ENCODE measurements at regions not wholly inside any gene's neighbourhood (a gene's known extent, or its start where the extent isn't known, plus 50 kb on each side); places are given as distances from the start of the nearest gene placed in this dataset.
"Not testable (repeated sequence)": the region's sequence is repeated elsewhere in the genome, so short reads cannot be mapped to it uniquely, and the experiment has no call there.

DNA sequence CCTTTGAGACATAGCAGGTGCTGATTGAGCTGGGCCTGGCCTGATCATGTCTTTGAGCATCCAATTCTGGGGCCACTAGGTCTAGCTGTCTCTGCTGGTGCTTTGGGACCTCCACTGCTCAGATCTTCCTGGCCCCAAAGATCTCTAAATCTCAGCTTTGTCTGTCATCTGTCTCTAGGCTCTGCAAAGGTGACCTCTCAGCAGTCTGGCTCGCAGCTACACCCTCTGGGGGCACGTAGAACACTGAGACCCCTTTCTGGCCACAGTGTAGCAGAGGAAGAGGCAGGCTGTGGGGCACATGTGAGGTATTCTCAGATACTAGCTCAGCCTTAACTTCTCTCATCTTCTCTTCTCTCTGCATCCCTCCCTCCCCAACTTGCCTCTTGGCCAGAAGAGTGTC, 298.1 kb upstream of the PLGLB1 start:
- DNase-seq, result not testable (repeated sequence)

DNA sequence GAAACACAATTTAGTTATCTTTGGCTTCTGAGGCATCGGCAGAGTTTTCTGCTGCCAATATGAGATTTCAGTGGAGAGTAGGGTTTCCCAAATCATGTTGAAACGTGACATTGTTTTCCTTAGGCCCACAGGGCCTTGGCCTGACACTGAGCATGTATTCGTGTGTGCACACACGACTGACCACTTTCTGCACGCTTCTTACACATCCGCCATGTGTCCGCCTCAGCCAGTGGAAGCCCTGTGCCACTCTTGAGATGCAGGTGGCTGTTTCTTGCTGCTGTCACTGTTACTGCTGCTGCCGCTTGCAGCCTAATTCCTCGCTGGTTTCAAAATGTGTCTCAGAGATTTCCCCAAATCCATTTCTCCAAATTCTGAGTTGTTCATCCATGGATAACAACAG, 299.6 kb upstream of the PLGLB1 start:
- not testable (repeated sequence) for DNase-seq

DNA sequence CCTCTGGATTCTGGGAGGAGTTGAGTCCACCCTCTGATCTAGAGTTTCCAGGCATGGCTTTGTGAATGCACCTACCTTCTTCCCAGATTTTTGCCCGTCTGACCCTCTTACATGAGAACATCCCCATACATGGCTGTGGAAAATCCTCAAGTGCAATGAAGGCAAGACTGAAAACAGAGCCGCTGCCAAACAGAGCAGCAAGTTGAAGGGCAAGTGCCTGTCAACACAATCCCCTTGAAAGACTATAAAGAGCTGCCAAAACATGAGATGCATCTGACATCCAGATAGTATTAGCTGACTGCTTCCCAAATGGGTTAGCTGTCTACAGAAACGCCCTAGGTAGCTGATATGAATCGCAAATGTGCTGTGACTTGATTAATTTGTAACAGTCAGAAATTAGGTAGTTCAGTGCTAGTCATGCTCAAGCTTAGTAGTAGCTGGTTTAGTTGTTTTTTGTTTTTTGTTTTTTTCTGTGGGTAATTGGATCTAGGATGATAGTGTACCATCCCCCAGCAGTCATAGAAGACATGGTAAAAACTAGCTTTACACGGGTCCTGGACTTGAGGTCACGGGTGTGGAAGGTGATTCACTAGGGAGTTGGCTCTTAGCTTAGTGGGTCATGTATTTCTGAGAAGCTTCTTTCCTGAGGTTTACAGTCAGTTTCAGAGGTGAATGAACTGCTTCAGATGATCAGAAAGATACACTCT, 302.8 kb upstream of the PLGLB1 start:
- DNase-seq, result peak in 1 of 5 experiments; percentile 71

DNA sequence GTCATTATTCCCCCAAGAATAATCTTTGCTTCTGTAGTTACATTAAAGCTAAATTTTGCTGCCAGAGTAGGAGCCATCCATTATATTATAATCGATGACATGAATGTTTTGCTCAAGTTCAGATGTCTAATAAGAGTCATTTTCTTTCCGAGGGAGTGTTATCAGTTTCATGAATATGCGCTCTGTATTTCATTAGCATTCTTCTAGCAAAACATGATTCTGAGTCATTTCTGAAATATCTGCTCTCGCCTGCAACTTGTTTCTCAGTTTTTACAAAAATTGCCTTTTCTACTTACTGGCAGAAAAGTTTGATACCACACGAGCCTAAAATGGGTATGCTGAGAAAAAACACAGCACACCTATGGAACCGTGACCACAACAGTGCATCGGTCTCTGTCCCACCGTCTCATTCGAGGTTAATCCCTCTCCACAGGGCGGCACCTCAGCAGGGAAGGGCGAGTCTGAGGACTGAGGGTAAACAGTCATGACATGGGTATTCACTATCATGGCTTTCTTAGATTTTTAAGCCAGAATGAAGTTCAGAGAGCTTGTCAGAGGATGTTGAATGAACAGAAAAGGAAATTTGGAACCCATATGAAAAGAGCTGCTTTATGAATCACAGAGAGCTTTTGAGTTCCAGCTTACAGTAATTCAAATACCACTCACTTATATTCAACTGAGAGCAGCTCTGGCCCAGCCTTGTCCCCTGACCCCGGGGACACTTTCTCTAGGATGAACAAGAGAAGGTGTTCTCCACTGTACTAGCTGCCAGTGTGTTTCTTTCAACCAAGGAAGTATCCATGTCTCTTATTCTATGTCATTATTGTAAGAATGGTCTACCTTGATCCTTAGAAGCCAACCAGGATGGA, 303.6 kb upstream of the PLGLB1 start:
- DNase-seq, result peak in 1 of 5 experiments; percentile 17

DNA sequence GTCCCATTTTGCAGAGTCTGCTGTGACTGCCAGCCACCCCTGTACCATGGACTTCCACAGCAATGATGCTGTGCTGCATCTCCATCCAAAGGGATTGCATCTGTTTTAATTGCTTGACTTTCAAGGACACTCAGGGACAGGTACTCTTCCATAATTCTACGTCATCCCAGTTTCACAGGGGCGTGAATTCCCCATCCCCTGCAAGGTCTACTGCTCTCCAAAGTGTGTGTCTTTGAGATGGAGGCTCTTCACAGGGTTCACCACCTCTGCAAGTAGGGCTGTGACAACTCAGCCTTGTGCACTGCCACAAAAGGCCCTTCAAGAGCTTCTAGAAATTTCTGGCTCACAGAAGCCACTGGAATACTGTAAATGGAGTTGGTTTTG, 304.3 kb upstream of the PLGLB1 start:
- not testable (repeated sequence) for DNase-seq

DNA sequence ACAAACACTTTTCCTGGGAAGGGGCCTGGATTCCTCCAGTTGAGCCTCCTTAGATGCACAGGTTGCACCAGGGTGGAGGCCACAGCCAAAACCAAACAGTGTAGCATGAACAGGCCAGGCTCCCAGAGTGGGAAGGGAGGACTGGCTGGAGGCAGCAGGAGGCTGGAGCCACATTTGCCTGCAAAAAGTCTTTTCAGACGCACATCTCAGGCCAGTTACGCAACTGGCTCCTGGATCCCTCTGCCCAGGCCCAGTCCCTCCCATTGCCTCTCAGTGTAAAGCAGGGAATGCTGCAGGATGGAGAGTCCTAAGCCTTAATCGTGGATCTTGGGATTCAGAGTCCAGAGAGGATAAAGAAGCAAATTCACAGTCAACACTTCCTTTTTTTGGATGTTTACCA, 305.1 kb upstream of the PLGLB1 start:
- not testable (repeated sequence) for DNase-seq

DNA sequence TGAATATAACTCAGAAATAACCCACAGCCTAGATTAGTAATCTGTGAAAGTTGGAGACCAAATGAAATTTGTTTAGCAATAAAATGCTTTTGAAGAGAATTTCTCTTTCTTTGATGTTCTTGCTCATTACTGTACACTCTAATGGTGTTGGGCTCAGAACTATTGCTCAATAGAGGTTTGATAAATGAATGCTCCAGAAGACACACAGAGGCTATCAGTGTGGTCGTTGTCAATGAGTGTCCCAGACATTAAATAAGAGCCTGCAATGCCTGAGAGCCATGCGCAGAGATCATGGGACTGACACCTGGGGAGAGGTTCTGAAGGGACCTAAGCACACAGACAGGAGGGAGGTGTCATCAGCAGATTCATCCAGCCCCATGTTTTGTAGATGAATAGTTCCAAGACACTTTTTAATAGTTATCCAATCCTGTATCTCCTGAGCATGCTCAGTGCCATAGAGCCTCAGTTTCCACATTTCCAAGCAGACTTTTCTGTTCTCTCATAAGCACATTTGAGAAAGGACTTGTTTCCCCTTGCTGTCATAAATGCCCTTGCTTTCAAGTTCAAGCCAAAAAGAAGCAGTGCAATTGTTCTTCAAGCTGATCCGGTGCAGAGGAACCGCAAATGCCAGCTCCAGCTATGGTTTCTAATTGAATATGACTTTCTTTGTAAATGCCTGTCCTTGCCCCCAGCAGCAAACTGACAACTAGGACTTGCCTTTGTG, 306.2 kb upstream of the PLGLB1 start:
- peak in 1 of 5 experiments; percentile 70 for DNase-seq

DNA sequence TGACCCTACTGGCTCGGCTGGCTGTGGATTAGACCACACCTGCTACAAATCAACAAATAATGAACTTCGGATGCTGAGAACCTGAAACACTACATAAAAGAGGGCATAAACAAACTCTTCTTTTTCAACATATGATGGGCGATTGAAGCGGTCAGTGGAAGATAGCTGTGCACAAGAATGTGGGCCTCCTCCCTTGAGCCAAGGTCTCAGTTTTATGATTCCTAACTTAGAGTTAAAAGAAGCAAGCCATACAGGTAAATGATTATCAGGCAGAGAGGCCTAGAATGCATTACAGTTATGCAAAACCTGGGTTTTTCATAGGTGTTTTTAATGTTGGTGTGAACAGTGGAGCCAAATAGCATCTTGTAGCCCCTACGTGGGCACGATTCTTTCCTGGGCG, 307.9 kb upstream of the PLGLB1 start:
- not testable (repeated sequence) for DNase-seq

DNA sequence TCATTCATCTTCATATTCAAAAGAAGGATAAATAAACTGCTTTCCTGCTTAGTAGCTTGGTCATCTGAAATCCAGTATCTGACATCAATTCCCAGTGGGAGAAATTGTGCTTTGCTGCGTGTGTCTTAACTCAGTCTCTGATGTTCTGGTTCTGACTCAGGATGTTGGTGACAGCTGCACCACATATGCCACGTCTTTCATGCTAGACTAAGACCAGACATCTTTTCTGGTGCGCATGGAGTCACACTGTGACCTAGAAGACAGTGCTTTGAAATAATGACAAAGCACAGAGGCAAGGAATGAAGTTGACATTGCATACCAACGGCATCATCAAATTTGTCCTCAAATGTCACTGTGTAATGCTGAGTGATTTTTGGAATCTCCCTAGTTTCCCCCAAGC, 308.8 kb upstream of the PLGLB1 start:
- not testable (repeated sequence) for DNase-seq

DNA sequence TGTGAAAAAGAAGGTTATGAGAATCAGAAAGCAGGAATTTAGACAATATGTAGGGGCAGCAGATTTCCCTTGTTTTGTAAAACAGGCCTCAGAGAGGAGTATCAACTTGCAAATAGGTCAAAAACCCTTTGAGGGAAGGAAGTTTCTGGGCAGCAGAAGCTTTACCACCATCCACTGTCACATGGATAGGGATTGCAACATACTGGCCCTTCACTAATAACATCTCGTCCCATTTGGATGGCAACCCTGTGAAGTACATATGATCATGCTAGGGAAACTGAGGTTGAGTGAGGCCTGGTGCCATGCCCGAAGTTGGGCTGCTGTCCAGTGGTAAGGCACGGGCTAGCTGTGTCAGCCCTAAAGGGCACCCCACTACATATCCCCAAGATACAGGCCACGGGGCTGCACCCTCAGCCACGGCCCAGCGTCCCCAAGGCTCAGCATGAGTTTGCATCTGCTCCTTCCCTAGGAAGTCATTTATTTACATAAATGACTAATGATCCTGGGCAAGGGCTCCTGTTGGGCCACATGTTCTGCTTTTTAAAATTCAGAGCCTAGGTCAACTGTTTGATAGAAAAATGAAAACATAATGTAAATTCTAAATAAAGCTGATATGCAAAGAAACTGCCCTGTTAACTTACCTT, 310.4 kb upstream of the PLGLB1 start:
- not testable (repeated sequence) for DNase-seq

DNA sequence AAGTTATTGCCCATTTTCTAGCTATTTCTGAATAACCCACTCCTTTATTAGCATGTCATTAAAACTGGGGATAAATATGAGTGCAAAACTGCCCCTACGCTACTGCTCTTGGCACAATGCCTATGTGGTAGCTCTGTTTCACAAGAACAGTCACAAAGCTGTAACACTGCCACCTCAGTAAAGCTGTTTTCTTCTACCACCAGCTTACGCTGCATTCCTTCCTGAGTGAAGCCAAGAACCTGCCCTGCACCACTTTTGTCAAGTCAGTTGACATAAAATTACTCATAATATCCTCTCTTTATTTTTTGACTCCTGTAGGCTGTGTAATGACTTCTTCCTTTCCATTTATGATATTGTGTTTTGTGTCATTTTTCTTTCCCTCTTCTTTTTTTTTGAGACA, 313.2 kb upstream of the PLGLB1 start:
- DNase-seq, result not testable (repeated sequence)

DNA sequence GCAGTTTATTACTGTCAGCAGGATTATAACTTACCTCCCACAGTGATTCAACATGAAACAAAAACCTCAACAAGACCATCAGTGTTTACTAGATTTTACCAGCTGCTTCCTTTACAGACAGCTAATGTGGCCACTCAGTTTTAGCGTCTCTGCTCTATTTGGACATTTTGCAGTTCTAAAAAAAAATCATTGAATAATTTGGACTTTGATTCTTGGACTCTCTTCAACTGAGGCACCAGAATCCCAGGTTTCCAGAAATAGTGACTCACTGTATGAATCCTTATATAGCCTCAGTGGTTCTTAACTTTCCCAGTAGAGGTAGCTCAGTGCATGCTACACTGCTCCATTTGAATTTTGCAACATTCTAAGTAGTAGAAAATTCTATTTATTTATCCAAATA, 317.4 kb upstream of the PLGLB1 start:
- DNase-seq, result peak in 1 of 5 experiments; percentile 53

DNA sequence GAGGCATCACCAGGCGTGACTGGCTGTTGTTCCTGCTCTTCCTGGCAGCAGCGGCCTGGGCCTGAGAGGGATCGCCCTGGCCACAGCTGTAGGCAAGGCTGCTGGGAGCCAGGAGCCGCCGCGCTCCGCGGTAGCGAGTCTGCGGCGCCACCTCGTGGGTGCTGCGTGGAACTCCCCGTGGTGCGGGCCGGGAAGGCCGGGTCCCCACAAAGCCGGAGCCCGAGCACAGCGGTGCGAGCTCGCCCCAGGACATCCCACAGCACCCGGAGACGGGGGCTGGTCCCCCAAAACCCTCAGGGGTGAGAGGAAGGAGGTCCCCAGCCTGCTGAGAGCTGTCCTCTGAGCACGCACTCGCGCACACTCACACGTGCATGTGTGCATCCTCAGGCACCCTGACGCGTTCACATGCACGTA, 320.0 kb upstream of the PLGLB1 start:
- DNase-seq, result peak; percentile 7 to 60 (median 29)

DNA sequence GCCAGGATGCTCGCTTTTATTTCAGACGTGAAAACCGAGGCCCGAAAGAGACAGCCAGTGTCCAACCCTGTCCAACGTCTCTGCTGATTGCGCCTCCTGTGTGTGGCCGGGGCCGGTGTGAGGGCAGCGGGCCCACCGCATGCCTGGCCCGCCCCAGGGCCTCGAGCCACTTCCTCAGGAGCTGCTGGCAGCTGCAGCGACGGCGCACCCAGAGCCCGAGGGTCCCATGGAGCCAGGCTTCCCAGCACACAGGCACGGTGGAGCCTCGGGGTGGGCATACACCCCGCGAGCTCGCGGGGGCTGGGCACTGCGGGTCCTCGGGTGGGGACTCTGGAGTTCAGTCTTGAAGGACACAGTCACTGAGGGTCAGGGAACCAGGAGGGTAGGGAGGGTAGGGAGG, 320.5 kb upstream of the PLGLB1 start:
- not testable (repeated sequence) for DNase-seq

DNA sequence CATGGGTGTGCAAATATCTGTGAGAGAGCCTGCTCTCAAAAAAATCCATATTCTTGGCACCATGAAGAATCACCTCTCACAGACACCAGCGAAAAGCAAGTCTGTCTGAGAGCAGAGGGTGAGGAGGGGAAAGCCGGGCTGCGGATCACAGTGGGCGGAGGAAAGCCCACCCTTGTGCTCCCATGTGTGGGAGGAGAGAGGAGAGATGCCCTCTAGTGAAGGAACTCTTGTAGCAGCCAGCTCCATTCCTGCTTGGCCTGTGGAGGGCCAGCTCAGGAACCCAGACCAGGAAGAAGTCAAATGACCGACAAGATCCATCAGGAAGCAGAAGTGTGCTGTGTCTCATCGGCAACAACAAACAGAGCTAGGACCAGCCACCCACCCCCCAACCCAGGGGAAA, 321.7 kb upstream of the PLGLB1 start:
- DNase-seq, result not testable (repeated sequence)

DNA sequence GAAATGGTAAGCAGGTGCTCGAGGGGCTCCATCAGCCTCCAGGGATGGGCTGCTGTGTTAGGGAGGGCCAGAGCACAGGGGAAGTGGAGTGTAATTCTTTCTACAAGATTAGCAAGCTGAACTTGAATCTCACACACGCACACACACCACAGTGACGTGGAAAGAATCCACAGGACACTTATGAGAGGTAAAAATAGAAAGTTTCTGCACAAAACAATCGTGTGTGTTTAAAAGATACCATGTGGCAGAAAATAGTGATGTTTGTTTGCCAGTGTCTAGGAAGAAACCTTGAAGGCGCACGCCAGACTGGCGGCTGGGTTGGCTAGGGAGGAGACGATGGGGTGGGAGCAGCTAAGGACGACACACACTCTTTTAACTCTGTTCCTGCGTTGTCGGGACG, 323.6 kb upstream of the PLGLB1 start:
- DNase-seq, result peak in 1 of 5 experiments; percentile 25

DNA sequence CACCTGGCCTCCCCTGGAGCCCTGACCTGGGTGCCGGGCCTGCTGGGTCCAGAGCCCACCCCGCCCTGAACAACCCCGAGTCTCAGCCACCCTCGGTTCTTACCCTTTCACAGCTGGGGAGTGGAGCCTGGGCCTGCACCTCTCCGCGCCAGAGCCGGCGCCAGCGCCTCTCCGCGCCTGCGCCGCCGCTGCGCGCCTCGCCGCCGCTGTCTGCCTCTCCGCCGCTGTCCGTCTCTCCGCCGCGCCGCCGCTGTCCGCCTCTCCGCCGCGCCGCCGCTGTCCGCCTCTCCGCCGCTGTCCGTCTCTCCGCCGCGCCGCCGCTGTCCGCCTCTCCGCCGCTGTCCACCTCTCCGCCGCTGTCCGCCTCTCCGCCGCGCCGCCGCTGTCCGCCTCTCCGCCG, 326.9 kb upstream of the PLGLB1 start:
- not testable (repeated sequence) for DNase-seq

DNA sequence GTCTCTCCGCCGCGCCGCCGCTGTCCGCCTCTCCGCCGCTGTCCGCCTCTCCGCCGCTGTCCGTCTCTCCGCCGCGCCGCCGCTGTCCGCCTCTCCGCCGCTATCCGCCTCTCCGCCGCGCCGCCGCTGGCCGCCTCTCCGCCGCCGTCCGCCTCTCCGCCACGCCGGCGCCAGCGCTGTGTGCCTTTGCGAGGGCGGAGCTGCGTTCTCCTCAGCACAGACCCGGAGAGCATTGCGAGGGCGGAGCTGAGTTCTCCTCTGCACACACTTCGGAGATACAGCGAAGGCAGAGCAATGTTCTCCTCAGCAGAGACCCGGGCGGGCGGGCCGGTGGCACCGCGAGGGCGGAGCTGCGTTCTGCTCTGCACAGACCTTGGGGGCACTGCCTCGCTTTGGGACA, 327.4 kb upstream of the PLGLB1 start:
- not testable (repeated sequence) for DNase-seq

DNA sequence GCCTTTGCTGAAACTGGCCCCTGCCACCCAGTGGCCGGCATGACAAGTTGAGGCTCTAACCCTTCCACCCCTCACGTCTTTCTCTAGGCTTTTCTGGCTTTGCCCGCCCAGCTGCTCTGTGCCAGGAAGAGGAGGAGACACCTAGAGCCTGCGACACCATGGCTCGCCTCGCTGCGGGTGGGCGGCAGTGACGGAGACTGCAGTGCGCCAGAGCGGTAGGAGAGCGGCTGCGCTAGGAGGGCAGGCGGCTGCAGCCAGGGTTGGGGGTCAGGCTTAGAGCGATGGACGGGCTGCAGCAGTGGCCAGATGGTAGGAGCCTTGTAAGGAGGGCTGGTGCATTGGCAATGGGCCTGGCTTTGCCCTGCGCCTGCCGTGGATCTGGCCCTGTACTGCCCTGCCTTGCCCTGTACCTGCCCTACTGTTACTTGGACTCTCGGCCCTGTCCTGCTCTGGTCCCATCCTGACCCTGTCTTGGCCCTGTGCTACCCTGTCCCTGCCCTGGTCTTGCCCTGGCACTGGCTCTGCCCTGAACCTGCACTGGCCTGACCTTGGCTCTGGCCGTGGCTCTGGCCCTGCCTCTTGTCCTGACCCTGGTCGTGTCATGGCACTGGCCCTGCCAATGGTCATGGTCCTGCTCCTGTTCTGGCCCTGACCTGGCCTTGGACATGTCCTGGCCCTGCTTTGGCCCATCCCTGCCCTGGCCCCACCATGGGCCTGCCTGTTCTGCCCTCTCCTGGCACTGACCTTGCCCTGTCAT, 330.7 kb upstream of the PLGLB1 start:
- not testable (repeated sequence) for DNase-seq

DNA sequence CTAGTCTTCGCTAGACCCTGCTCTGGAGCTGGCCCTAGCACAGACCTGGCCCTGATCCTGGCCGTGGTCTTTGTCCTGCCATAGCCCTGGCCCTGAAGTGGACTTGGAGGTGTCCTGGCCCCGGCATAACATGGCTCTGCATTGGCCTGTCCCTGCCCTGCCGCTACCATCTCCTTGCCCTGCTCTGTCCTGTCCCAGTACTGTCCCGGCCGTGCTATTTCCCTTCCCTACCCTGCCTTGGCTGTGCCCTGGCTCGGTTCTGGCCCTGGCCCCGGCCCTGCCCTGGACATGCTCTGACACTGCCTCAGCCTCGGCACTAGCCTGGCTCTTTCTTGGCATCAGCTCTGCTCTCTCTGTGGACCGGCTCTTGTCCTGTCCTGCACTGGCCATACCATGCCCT, 331.8 kb upstream of the PLGLB1 start:
- not testable (repeated sequence) for DNase-seq

DNA sequence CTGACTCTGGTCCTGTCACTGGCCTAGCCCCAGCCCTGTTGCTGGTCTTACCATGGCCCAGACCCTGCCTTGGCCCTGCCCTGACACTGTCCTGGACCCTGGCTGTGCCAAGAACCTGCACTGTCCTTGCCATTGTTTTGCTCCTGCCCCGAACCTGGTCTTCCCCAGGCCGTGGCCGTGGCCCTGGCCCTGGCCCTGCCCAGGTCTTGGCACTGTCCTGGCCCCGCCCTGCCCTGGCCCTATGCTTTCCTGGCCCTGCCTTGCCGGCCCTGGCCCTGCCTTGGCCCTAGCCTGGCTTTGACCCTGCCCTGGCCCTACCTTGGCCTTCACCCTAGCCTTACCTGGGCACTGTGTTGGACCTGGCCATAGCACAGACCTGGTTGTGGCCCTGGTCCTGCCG, 332.5 kb upstream of the PLGLB1 start:
- DNase-seq, result not testable (repeated sequence)

DNA sequence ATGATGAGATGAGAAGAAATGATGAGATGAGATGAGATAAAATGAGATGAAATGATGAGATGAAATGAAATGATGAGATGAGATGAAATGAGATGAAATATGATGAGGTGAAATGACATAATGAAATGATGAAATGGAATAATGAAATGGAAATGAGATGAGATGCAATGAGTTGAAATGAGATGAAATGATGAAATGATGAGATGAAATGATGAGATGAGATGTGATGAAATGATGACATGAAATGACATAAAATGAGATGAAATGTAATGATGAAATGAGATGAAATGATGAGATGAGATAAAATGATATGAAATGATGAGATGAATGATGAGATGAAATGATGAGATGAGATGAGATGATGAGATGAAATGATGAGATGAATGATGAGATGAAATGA, 338.6 kb upstream of the PLGLB1 start:
- not testable (repeated sequence) for DNase-seq
